Posterior cingulate gyrus (tissue), 11 donors: ENCODE measurements at regions not wholly inside any gene's neighbourhood (a gene's known extent, or its start where the extent isn't known, plus 50 kb on each side); places are given as distances from the start of the nearest gene placed in this dataset.
A peak's percentile ranks its signal among the peaks of the same experiment; 100 is the strongest.
"Not testable (repeated sequence)": the region's sequence is repeated elsewhere in the genome, so short reads cannot be mapped to it uniquely, and the experiment has no call there.

Experiments used
- DNase-seq, 10 donors: peaks; one replicate each; pipeline versions ENCODE4 v3.0.0 to v3.0.0-alpha.2; 2020 to 2021; ENCODE audit warnings: mixed read lengths in 3 of 10
- intact Hi-C: fragments of 100-400 bp; cut with DNase I; formaldehyde crosslinking; loops from one replicate; pipeline ENCODE4 v1.15.1; 2023

DNA sequence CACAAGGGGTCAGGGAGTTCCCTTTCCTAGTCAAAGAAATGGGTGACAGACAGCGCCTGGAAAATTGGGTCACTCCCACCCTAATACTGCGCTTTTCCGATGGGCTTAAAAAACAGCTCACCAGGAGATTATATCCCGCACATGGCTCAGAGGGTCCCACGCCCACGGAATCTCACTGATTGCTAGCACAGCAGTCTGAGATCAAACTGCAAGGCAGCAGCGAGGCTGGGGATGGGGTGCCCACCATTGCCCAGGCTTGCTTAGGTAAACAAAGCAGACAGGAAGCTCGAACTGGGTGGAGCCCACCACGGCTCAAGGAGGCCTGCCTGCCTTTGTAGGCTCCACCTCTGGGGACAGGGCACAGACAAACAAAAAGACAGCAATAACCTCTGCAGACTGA is 56.4 kb upstream of the SLC22A9 start:
- intact Hi-C loops, result not testable (repeated sequence)
- peak in 1 of 10 donors; percentile 54 for DNase-seq

DNA sequence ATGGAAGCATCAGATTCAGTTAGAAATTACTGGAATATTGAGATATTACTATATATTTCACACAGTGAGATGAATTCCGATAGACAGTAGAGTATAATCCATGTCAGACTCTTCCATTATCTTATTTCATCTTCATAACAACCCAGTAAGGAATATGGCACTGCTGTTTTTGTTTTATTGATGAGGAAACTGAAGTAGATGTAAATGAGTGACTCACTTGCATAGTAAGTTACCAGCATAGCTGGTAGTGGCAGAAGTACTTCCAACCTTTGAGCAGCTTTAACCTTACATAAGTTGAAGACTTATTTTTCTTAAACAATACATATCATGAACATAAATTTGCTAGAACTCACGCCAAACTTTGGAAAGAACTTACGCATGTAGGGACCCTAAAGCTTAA is 54.9 kb upstream of the SLC22A25 start:
- no peak for DNase-seq
- intact Hi-C loops, result no loop called here
